Astrocyte (in vitro differentiated cells and primary cell): ENCODE measurements at regions not wholly inside any gene's neighbourhood (a gene's known extent, or its start where the extent isn't known, plus 50 kb on each side); places are given as distances from the start of the nearest gene placed in this dataset.

Experiments used
- CTCF ChIP-seq: IDR thresholded peaks from 2 replicates; pipeline ENCODE4 v1.5.1; 2011; ENCODE audit warnings: low read depth, mild to moderate bottlenecking, inconsistent platforms, low read length, moderate library complexity; ENCODE audit not compliant: insufficient read depth
- EZH2 ChIP-seq: IDR thresholded peaks from 2 replicates; pipeline ENCODE4 v1.6.1; 2012; ENCODE audit warnings: mild to moderate bottlenecking, low read length, inconsistent platforms; ENCODE audit not compliant: insufficient read depth

DNA sequence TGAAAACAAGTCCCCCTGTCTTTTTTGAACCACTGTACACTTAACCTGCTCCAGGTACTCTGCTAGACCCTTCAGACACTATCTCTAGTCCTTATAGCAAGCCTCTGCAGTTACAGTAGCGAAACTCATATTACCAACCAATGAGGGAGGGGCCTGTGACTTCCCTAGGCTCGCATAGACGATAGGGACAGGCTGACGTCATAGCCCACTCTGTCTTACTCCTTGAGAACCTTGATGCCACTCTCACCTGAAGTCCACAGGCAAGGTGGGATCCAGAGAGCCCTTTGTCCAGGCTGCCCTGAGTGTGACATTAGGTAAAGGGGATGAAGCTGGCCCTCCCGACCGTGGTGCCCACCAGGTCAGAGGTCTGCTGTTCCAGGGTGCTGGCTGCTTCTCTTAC, 65.3 kb downstream of the ACTBL2 start:
- TF ChIP-seq CTCF: no peak
- TF ChIP-seq EZH2: no peak
